ENCODE measurements at regions not wholly inside any gene's neighbourhood (a gene's known extent, or its start where the extent isn't known, plus 50 kb on each side); places are given as distances from the start of the nearest gene placed in this dataset.

DNA sequence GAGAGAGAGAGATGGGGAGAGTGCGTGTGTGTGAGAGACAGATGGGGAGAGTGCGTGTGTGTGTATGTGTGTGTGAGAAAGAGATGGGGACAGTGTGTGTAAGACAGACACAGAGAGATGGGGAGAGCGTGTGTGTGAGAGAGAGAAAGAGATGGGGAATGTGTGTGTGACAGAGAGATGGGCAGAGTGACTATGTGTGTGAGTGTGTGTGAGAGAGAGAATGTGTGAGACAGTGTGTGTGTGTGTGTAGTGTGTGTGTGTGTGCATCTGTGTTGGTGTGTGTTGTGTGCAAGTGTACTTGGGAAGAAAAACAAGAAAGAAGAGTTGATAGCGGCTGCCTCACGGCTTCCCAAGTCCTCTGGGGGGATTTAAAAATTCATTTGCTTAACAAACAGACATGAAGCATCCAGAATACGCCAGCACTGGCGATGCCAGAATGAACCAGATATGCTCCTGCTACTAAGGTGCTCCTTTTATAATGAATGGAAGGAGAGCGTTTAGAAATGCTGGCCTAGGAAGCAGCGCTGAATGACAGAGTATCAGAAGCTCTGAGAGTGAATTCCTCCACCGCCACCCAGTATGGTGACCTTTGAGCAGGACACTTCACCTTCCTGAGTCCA is 186.1 kb upstream of the TSC22D2 start:
- no peak for DNase-seq (ENCODE audit: low read depth in 2 of 3, low spot score in 2 of 3)

DNA sequence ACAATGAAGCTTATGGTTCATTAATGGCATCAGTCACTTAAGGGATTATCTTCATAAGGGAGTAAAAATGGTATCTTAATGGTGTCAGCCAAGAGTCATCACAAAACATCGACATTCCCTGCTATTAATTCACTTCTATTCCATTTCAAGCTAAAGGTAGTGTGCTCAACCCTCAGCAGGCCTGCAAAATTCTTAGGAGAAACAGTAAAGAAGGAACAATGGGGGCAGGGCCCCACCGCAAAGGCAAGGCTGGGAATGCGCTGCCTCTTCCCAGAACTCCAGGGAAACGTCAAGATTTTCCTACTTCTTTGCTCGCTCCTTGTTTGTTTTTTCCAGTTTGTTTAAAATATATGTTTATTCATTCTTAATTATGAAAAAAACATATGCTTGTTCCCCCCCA is 187.3 kb upstream of the TSC22D2 start:
- no peak for DNase-seq (ENCODE audit: low read depth in 2 of 3, low spot score in 2 of 3)

DNA sequence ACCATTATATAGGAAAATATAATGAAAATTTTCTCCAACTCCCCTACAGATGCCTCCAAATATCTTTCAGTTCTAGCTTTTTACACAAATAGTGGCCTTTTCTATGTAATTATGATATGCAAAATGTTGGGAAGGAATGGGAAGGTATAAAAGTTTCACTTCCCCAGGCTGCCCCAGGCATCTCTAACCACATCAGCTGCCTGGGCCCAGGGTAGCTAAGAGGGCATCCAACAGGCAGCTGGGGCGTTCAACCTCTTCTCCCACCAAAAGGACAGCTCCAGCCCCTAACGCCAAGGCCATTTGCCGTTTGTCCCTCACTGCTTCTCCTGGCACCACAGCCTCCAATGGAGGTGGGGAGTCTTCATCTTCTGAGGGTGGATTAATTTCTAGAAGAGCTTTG is 188.1 kb upstream of the TSC22D2 start:
- no peak for DNase-seq (ENCODE audit: low read depth in 2 of 3, low spot score in 2 of 3)

DNA sequence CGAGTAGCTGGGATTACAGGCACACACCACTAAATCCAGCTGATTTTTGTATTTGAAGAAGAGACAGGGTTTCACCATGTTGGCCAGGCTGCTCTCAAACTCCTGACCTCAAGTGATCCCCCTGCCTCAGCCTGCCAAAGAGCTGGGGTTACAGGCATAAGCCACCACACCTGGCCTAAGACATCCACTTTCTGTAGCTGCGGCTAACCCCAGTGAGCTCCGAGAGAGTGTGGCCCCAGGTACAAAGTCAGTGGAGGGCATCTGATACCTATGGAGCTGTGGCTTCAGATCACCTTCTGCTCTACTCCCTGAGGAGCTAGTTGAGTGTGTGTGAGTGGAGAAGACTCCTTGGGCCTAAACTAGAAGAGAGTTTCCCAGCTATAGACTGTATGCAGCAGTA is 189.3 kb upstream of the TSC22D2 start:
- DNase-seq (ENCODE audit: low read depth in 2 of 3, low spot score in 2 of 3), result no peak

DNA sequence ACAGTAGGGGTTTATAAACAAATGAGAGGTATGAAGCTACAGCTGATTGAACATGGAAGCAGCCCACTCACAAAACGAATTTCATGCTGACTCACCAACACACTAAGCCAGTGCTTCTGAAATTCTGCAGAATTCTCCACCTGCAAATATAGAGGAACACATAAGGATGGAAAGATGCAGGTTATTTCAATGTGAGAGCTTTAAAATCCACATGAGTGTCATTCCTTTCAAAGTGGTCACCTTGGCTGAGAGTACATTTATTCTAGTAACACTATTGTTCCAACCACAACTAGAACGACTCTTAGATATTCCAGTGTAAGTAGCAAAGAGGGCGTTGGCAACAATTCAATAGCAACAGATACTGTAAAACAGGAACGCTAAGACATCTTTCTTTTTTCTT is 189.9 kb upstream of the TSC22D2 start:
- no peak for DNase-seq (ENCODE audit: low read depth in 2 of 3, low spot score in 2 of 3)

DNA sequence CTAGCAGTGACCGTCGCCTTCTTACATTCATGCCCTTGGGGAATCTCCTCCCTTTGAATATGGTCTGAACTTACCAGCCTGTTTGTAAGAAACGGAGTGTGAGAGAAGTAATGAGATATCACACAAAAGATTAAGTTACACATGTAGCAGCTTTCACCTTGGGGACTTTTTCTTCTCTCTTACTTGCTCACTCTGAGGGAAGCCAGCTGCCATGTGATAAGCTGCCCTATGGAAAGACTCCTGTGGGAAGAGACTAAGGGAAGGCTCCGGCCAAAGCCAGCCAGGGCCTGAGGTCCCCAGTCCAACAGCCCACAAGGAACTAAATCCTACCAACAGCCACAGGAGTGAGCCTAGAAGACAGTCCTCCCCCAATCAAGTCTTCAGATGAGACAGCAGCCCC is 190.4 kb upstream of the TSC22D2 start:
- DNase-seq (ENCODE audit: low read depth in 2 of 3, low spot score in 2 of 3), result no peak

DNA sequence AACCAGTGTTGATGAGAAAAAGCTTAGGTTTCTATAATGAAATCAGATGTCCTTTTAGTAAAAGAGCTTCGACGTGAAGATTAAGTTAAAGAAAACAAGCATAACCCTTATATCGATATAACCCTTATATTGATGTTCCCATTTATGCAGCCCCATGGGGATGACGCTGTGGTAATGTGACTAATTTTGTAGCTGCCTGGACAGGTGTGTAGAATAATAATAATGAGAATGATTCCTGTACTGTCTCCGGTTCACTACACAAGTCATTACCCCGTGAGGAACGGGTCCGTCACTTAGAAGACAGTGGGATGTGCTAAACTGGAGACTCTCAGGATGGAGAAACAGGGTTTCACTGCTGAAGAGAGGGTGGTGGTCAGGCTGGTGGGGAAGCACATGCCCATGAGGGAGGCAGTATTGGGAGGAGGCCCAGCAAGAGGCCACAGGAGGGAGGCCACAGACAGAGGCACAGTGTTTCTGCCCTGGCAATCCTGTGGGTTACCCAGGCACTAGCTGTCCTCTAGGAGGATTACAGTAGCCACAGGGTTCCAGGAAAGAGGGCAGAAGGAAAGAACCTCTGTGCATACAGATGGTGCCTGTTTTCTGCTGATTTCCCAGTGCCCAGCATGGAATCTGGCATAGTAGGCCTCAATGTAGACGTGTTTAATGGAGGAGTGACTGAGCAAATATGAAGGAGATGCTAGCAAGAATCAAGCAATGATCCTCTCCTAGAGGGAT is 191.1 kb upstream of the TSC22D2 start:
- DNase-seq (ENCODE audit: low read depth in 2 of 3, low spot score in 2 of 3), result no peak

DNA sequence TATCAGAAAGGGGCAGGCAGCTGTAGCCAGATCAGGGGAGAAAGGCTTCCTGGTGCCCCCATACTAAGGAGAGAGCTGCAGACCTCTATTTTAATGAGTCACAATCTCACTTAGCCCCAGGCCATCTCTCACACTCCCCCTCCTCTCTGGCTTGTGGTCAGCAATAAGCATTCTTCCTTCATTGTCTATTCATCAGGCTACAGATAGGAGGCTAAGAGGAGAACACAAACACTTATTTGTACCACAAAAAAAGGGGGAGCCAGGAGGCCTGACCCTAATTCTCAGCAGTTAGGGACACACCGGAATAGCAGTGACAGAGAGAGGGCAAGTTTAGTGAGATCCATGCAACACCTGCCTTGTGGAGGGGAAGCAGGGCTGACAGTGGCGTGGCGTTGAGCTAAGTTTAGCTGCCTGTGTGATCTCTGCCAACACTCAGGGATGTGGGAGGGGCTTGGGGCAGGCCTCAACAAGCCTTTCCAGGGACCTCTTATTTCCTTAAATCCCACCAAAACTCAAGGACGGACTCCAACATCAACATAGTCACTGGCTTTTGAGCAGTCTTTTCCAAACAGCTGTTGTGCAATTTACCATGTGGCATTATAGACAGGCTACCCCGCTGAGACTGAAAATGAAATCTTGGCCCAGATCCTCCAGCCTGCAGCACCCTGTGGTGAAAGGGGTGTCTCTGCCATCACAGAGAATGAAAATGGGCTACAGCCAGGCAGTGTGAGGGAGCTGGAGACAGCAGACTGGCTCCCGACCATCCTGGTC is 191.9 kb upstream of the TSC22D2 start:
- no peak for DNase-seq (ENCODE audit: low read depth in 2 of 3, low spot score in 2 of 3)

DNA sequence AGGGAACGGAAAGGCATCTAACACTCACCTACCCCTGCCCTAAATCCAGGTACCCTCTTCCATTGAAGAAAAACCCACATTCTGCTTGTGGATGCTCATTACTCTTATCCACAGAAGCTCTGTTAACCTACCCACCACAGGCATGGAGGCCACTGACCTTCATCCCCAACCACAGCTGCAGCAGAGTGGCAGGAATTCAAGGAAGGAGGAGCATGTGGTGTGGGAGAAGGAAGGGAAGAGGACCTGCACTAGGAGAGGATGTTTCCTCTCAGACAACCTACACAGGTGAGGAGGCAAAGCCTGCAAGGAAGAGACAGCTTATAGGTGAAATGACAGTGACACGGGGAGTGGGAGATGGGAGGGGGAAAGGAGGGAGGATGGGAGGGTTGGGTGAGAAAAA is 192.5 kb upstream of the TSC22D2 start:
- DNase-seq (ENCODE audit: low read depth in 2 of 3, low spot score in 2 of 3), result no peak

DNA sequence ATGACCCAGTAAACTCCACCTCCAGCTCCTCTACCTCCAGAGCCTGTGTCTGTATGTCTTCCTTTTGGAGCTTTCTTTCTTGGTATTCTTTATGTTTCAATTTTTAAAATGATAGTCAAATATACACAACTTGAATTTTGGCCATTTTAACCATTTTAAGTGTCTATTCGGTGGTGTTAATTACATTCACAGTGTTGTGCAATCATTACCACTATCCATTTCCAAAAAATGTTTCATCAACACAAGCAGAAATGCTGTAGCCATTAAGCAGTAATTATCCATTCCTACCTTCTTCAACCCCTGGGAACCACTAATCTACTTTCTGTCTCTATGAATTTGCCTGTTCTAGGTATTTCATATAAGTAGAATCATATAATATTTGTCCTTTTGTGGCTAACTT is 194.5 kb upstream of the TSC22D2 start:
- no peak for DNase-seq (ENCODE audit: low read depth in 2 of 3, low spot score in 2 of 3)

DNA sequence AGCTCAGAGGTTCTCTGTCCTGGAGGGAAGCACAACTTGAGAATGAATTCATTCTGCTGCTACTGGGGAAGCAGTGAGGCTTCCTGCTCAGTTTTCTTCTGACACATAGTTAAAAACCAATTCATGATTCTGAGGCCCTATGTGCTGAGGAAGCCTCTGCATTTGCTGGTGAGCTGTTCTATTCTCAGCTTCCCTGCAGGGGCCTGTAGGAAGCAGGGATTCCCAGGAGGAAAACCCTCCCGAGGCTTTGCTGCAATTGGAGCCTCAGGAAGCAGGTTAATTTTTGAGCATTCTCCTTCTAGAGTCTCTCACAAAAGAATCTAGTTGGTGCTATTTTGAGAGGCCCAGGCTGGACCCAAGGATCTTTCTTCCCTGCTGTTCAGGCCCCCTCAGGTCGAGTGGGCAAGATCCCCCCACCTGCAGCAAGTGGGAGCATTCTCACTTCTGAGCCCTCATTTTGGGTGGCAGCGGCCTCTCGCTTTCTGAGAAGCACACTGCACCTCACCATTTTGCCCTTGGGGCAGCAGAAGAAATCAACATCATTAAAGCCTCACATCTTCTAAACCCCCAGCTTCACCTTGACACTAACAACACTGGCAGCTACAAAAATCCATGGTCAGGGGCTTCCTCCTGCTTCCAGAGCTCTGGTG is 197.5 kb upstream of the TSC22D2 start:
- no peak for DNase-seq (ENCODE audit: low read depth in 2 of 3, low spot score in 2 of 3)

DNA sequence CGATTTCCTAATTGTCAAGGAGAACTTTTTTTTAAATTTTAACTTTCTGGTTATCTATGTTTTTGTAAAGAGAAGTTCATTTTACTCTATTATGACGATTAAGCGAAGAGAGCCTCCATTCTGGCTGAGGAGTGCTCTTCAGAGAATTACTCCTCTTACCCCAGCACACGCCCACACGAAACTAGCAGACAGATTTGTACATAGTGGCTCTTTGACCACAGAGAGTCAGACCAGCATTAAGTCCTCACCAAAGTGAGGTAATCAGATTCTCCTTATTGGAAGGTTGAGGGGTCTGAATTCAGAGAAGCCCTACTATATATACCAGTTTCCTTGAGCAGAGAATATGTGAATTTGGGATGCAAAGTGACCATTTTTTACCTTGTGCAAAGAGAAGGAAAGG is 204.8 kb upstream of the TSC22D2 start:
- no peak for DNase-seq (ENCODE audit: low read depth in 2 of 3, low spot score in 2 of 3)

DNA sequence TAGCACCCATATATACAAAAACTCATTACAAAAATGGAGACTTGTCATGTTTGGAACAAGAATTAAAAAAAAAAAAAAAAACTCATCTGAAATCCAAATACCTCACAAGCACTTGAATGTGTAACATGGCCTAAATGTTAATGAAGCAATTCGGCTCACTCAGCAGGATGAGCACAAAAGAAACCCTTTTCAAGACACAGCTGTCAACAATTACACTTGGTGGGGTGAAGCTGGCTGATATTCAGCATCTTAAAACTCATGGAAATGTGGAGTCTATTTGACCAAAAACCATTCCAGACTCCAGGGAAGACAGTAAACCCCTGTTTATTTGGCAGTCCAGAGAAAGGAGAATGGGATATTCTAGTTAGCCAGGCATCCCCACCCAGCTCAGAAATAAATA is 205.4 kb upstream of the TSC22D2 start:
- no peak for DNase-seq (ENCODE audit: low read depth in 2 of 3, low spot score in 2 of 3)

DNA sequence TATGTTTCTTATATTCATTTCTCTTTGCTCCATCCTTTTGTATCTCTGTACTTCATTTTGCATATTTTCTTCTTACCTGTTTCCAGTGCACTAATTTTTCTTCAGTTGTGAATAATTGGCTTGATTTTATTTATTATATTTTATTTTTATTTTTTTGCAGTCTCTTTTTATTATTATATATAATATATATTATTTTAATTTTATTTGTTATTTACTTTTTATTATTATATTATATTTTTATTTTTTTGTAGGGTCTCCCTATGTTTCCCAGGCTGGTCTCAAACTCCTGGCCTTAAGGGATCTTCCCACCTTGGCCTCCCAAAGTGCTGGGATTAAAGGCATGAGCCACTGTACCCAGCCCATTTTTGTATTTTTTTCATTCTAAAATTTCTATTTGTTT is 213.1 kb upstream of the TSC22D2 start:
- DNase-seq (ENCODE audit: low read depth in 2 of 3, low spot score in 2 of 3), result no peak

DNA sequence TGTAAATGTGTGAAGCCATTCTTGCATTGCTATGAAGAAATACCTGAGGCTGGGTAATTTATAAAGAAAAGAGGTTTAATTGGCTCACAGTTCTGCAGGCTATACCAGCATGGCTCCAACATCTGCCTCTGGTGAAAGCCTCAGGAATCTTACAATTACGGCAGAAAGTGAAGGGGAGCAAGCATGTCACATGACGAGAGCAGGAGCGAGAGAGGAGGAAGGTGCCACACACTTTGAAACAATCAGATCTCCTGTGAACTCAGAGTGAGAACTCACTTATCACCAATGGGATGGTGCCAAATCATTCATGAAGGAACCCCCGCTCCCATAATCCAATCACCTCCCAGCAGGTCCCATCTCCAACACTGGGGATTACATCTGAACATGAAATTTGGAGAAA is 213.6 kb upstream of the TSC22D2 start:
- no peak for DNase-seq (ENCODE audit: low read depth in 2 of 3, low spot score in 2 of 3)

DNA sequence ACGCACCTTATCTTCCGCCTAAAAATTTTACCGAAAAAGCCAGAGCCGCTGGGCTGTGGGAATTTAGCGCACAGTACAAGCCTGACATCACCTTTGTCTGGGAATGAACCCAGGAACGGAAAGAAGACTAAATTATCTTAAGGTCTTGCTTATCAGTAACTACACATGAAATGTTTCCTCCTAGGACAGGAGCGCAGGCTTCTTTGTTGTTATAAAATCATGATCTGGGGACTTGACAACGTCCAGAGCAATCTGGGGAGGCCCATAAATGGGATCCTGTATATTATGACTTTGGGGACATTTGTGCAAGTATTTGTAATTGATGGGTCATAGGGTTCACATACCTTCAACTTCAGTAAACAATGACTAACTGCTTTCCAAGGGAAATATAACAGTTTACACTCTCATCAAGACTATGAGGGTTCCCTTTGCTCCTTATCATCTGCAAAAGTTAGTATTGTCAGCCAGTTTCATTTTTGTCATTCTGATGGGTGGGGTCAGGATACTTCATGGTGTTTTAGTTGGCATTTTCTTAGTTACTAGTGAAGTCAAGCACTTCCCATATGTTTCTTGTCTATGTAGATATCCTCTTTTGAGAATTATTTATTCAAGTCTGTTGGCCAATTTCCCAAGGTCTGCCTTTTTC is 213.9 kb upstream of the PFN2 start:
- peak in 1 of 3 donors; percentile 1 for DNase-seq (ENCODE audit: low read depth in 2 of 3, low spot score in 2 of 3)

DNA sequence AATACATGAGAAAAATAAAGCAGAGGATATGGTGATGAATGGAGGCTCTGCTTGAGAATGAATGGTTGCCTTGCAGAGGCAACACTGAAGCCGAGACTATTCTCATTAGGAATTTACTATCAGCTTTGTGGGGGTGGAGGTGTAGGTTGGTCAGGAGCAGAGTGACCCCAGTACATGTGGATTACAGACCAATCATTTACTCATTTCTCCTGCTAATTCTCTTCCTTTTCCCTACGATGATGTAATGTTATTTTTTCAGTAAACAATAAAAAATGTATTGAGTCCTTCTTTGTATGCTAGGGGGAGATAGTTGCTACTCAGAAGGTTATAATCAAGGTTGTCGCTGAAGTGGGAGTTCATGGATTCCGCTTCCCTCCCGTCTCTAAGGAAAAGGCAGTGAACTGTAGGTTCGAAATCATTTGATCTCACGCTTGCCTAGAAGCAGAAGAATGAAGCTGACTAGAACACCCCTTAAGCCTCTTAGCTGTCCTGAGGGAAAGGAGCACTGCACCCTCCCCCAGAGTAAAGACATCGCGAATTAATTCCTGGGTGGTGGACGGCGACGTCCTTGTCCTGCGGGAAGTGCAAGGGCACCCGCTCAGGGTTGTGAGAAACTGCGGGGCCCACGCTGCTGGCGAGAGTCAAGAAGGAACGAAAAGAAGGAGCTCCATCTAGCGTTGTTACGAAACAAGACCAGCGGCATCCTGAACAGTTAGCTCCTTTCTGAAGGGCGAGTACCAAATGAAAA is 213.2 kb upstream of the PFN2 start:
- peak; percentile 17 to 74 (median 53) for DNase-seq (ENCODE audit: low read depth in 2 of 3, low spot score in 2 of 3)

DNA sequence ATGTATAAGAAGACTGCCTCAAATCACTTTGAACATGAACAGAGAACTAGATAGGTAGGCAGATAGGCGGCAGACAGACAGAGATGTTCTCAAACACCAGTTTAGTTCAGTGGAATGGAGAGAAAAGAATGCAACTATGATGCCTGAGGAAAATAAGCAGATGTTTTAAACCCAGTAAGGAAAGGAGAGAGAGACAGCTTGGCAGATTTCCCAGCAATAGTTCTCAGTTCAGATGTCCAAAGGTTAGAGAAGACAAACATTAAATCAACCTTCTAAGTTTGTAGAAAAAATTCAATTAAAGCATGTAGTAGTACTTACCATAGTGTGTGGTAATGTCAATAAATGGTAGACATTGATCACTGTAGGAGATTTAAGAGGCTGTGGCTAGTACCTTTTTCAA is 209.6 kb upstream of the PFN2 start:
- no peak for DNase-seq (ENCODE audit: low read depth in 2 of 3, low spot score in 2 of 3)

DNA sequence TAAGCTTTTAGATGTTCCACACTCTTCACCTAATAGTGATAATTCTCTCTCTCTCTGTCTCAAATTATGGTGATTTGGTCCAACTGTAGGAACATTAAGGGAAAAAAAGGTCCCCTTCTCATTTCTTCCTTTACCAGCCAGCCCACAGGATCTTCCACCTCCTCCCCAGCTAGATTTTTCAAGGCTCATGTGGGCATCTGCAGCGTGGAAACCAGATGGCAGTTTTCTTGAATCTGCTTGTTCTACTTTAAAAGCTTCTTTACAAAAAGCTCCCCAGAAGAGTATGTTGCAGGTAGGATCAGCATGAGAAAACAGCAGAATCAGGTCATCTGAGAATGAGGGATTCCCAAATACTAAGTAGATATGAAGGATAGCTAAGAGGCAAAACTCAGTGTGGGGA is 208.6 kb upstream of the PFN2 start:
- no peak for DNase-seq (ENCODE audit: low read depth in 2 of 3, low spot score in 2 of 3)

DNA sequence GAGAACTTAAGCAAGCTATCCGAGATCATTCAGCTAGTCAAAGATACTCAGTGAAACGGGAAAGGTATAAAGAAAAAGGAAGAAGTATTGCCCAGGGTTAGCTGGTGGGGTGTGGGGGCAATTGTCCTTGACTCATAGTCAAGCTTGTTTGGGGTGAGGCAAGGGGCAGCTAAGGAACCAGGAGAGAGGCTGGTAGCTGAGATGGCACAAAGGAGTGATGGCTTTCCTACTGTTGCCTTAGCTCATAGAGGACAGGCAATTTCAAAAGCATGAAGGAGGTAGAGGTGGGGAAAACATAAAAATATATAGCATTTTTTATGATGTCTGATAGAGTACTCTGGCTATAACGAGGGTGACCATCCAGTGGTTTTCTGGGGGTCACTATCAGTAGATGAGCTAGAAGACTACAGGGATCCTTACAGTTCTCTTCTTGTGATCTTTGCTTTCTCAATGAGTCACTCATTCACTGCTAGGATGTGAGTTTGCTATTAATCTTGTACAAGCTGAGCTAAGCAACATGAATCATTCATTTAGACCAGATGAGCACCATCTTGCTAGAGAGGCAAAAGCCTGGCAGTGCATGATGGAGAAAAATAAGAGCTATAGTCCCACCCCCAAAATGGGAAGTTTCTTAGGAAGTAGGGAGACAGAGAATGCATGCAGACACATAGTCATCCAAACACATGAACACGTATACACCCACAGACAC is 207.1 kb upstream of the PFN2 start:
- DNase-seq (ENCODE audit: low read depth in 2 of 3, low spot score in 2 of 3), result no peak

Data from hematopoietic multipotent progenitor cell (in vitro differentiated cells).